ENCODE measurements at regions not wholly inside any gene's neighbourhood (a gene's known extent, or its start where the extent isn't known, plus 50 kb on each side); places are given as distances from the start of the nearest gene placed in this dataset.

GRCh38 chr10:15426558-15426957, 55.5 kb upstream of the FAM171A1 start:
- no peak for TF ChIP-seq REST (IDR thresholded peaks at IDR 0.05; ENCODE audit: insufficient read depth in 1 of 2, low read depth in 2 of 2, low read length in 2 of 2)
- TF ChIP-seq POLR2AphosphoS5 (IDR thresholded peaks at IDR 0.05; ENCODE audit: low read depth, low read length) = no peak
- TF ChIP-seq TAF1 (IDR thresholded peaks at IDR 0.05; ENCODE audit: borderline replicate concordance, insufficient read depth, low read length) = no peak
- no peak for TF ChIP-seq SIN3A (IDR thresholded peaks at IDR 0.05; ENCODE audit: borderline replicate concordance, insufficient read depth, low read length)
- no peak for TF ChIP-seq FOXP2 (optimal IDR thresholded peaks at IDR 0.05; ENCODE audit: borderline replicate concordance, extremely low read depth, extremely low read length, insufficient read depth)

Data from PFSK-1 (cell line).